Thoracic aorta (tissue), 2 donors: ENCODE measurements at regions not wholly inside any gene's neighbourhood (a gene's known extent, or its start where the extent isn't known, plus 50 kb on each side); places are given as distances from the start of the nearest gene placed in this dataset.

ENCODE experiments used
- ATAC-seq: fragments of 150-250 bp; one replicate; pipeline ENCODE4 v1.8.0; 2017; ENCODE audit warnings: low read depth; ENCODE audit not compliant: insufficient number of reproducible peaks, low FRiP score
- DNase-seq: peaks from one replicate; pipeline ENCODE4 v3.0.0-alpha.2; 2020; ENCODE audit warnings: low spot score
- H3K27ac ChIP-seq, 2 donors: fragments of 200-600 bp; sonication (generic); 1 replicate in 1 of 2; 2 replicates in 1 of 2; pipeline ENCODE4 v1.5.1; 2016; ENCODE audit warnings: mild to moderate bottlenecking in 2 of 2, moderate library complexity in 2 of 2
- H3K27me3 ChIP-seq: fragments of 200-600 bp; sonication (generic); replicated peaks from 2 replicates; pipeline ENCODE4 v1.6.0; 2016; ENCODE audit warnings: mild to moderate bottlenecking; ENCODE audit not compliant: insufficient read depth
- H3K36me3 ChIP-seq: fragments of 200-600 bp; sonication (generic); one replicate; pipeline ENCODE4 v1.5.1; 2016
- H3K4me1 ChIP-seq, 2 donors: fragments of 200-600 bp; sonication (generic); 1 replicate in 1 of 2; 2 replicates in 1 of 2; pipeline versions ENCODE4 v1.5.1 to v1.6.0; 2016; ENCODE audit warnings: low read depth in 2 of 2, mild to moderate bottlenecking in 1 of 2; ENCODE audit not compliant: control insufficient read depth in 1 of 2
- H3K4me3 ChIP-seq: fragments of 200-600 bp; sonication (generic); 2 replicates; pipeline ENCODE4 v1.5.1; 2016; ENCODE audit warnings: mild to moderate bottlenecking
- H3K9me3 ChIP-seq: fragments of 200-600 bp; sonication (generic); 2 replicates; pipeline ENCODE4 v1.5.1; 2016
- TF ChIP-seq, protein P1 (sequence below): fragments of 200-600 bp; sonication (generic); IDR thresholded peaks from one replicate; pipeline ENCODE4 v1.5.1; 2019; ENCODE audit warnings: antibody characterized with exemption

DNA sequence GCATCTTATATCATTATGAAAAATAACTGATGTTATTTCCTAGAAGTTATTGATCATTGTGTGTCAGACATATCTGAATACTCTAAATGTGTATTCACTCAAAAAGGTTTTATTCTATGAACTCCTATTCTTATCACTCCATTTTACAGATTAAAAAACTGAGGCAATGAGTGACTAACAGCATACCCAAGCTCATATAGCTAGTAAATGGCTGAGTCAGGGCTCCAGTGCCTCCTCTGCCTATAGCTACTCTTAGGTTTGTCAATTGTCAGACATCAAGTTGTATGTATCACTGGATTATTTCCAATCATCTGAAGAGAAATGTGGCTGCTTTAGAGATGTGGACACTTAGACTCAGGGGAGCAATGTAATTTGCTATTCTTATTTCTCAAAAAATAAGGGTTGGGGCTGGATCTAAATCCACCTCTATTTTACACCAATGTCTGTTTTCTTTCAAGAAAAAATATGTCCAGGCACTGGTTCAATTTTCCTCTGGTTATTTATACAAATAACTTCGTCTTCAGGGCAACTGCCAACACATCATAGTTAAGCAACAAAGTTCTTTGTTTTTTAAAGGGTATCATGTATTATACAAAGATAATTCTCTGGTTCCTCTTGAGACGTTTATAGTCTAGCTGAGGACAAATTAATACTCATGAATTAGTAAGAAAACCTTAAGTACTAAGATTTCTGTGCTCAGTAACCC lies 328.9 kb upstream of the MAF start:
- no peak overlapping the region for H3K4me3 ChIP-seq
- H3K36me3 ChIP-seq: no peaks in the 10 kb centered on the region
- no peak overlapping the region for H3K27ac ChIP-seq
- no peak for DNase-seq
- no peaks in the 10 kb centered on the region for H3K9me3 ChIP-seq
- no peak for ATAC-seq
- peaks cover 3 to 16% of the 10 kb centered on the region in 2 donors for H3K4me1 ChIP-seq
- H3K27me3 ChIP-seq: no peaks in the 10 kb centered on the region
- TF ChIP-seq, protein P1, sequence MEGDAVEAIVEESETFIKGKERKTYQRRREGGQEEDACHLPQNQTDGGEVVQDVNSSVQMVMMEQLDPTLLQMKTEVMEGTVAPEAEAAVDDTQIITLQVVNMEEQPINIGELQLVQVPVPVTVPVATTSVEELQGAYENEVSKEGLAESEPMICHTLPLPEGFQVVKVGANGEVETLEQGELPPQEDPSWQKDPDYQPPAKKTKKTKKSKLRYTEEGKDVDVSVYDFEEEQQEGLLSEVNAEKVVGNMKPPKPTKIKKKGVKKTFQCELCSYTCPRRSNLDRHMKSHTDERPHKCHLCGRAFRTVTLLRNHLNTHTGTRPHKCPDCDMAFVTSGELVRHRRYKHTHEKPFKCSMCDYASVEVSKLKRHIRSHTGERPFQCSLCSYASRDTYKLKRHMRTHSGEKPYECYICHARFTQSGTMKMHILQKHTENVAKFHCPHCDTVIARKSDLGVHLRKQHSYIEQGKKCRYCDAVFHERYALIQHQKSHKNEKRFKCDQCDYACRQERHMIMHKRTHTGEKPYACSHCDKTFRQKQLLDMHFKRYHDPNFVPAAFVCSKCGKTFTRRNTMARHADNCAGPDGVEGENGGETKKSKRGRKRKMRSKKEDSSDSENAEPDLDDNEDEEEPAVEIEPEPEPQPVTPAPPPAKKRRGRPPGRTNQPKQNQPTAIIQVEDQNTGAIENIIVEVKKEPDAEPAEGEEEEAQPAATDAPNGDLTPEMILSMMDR: no peak

DNA sequence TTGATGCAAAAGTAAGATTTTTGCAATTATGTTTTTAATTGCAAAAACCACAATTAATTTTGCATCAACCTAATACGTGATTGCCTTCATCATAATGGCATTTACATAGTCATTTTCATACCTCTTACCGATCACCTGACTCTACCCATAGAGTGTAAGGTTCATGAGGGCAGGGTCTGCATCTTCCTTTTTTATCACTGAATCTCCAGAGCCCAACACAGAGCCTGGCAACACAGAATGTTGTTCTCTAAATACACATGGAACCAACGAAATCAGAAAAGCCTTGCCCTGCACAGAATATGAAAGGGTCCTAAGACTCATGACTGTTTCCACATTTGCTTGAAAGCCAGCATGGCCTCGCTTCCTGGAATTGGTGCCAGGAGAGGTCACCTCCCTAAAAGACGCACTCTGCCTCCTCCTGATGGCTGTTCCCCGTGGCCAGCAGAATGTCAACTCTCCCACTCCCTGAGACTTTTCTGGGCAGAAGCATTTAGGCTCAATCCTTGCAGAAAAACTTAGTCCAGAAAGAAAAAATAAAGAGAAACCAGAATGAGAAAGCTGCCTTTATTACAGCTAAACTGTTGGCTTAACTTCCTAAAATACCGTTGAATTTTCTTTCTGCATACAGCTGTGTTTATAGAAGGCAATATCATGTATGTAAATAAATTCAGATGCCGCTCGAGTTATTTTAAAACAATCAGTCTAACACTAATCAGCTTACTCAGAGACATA lies 327.8 kb upstream of the MAF start:
- H3K4me3 ChIP-seq: no peak overlapping the region
- H3K27ac ChIP-seq: no peak overlapping the region
- TF ChIP-seq, protein P1: no peak

DNA sequence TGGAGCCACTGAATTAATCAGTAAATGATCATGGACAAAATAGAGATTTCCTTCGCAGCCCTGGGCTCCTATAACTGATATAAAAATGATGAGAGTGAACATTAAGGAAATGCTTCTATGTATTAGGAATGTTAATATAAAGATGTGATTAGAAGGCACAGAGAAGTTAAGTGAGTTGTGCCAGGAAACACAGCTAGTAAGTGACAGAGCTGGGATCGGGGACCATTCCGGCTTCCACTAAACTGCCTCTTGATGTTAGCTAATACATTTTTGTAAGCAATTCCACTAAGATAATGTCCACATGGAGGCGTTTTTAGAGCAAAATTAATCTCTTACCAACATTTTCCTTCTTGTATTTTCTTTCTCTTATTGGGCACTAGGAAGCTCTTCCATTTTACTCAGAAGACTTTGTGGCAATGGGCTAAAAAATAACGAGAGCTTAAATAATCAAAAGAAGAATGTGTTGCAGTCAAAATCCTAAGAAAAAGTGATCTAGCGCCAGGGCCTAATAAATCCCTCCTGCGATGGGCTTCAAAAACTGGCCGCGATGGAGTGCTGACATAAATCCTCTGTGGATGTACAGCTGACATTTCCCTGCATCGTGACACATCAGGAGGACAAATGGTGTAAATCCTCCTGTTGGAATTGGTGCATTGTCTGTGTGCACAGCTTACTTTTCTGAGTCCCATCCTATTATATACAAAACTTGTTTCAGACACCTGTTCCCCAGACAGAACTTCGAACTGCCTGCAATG lies 326.1 kb upstream of the MAF start:
- Histone ChIP-seq H3K9me3 (no peaks in the 10 kb centered on the region), H3K27ac (no peak overlapping the region), H3K36me3 (no peaks in the 10 kb centered on the region), H3K4me1 (peaks cover 3 to 16% of the 10 kb centered on the region in 2 donors), H3K27me3 (no peaks in the 10 kb centered on the region), H3K4me3 (no peak overlapping the region)
- DNase-seq (no peak), ATAC-seq (no peak)
- TF ChIP-seq, protein P1: no peak

More for the DNA sequence above, 327.8 kb upstream of the MAF start:
- ATAC-seq (no peak), DNase-seq (no peak)
- Histone ChIP-seq H3K9me3 (no peaks in the 10 kb centered on the region), H3K27me3 (no peaks in the 10 kb centered on the region), H3K4me1 (peaks cover 3 to 16% of the 10 kb centered on the region in 2 donors), H3K36me3 (no peaks in the 10 kb centered on the region)

DNA sequence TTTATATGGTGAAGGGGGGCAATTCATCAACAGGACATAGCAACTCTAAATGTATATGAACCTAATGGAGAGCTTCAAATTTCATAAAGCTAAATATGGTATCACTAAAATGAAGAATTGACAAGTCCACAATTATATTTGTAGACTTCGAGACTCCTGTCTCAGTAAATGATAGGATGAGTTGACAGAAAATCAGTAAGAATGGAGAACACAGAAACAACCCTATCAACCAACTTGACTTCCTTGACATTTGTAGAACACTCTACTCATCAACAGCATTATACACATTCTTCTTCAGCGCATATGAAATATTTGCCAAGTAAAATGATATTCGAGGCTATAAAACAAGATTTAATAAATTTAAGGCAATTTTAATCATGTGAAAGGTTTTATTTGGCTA lies 322.9 kb upstream of the MAF start:
- TF ChIP-seq, protein P1: no peak
- peaks cover 0 to 1% of the 10 kb centered on the region in 2 donors for H3K4me1 ChIP-seq

DNA sequence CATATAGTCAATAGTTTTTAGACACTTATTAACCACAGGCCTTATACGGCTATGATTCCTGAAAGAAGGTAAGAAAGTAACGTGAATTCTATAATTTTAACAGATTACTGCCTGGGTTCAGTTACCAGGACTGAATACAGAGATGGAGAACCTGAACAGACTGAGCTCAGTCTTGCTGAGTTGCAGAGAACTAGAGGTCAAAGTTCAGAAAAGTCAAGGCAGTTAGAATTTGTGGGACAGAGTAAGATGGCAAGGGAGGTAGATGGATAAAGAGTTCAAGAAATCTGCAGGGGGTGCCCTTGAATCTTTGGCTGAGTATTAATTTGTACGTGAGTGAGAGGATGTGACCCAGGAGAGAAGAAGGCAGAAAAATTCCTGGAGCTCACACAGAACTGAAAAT lies 320.1 kb upstream of the MAF start:
- DNase-seq (no peak), ATAC-seq (no peak)
- H3K27ac ChIP-seq: no peak overlapping the region
- H3K4me3 ChIP-seq: no peak overlapping the region
- no peaks in the 10 kb centered on the region for H3K27me3 ChIP-seq
- no peaks in the 10 kb centered on the region for H3K9me3 ChIP-seq
- no peaks in the 10 kb centered on the region for H3K4me1 ChIP-seq
- H3K36me3 ChIP-seq: no peaks in the 10 kb centered on the region
- TF ChIP-seq, protein P1: no peak

More for the DNA sequence above, 322.9 kb upstream of the MAF start:
- Histone ChIP-seq H3K4me3 (no peak overlapping the region), H3K36me3 (no peaks in the 10 kb centered on the region), H3K9me3 (no peaks in the 10 kb centered on the region), H3K27me3 (no peaks in the 10 kb centered on the region), H3K27ac (no peak overlapping the region)
- no peak for DNase-seq
- ATAC-seq: no peak
